CD4-positive, CD25-positive, alpha-beta regulatory T cell (primary cell): ENCODE measurements at regions not wholly inside any gene's neighbourhood (a gene's known extent, or its start where the extent isn't known, plus 50 kb on each side); places are given as distances from the start of the nearest gene placed in this dataset.

Experiments used
- ATAC-seq, 2 donors: fragments of 150-1000 bp; cut with Tn5 transposase; one replicate each; pipeline ENCODE4 v1.10.0; 2021; ENCODE audit warnings: low read depth in 2 of 2, moderate number of reproducible peaks in 2 of 2, moderate library complexity in 1 of 2
- DNase-seq, 3 donors: peaks; one replicate each; pipeline versions ENCODE4 v3.0.0 to v3.0.0-alpha.2; 2012 to 2022; ENCODE audit warnings: mixed read lengths in 1 of 3
- H3K27ac ChIP-seq: one replicate; pipeline ENCODE4 v1.7.0; 2013; ENCODE audit warnings: mild to moderate bottlenecking, low read length; ENCODE audit not compliant: insufficient read depth, poor library complexity, severe bottlenecking
- H3K27me3 ChIP-seq: one replicate; pipeline ENCODE4 v1.7.0; 2013; ENCODE audit warnings: low read length; ENCODE audit not compliant: control insufficient read depth, insufficient read depth
- H3K36me3 ChIP-seq: one replicate; pipeline ENCODE4 v1.7.0; 2013; ENCODE audit warnings: mild to moderate bottlenecking, low read length, moderate library complexity; ENCODE audit not compliant: control insufficient read depth, insufficient read depth
- H3K4me1 ChIP-seq: 2 replicates; pipeline ENCODE4 v1.7.0; 2013; ENCODE audit warnings: mild to moderate bottlenecking, low read length; ENCODE audit not compliant: insufficient read depth, control insufficient read depth, poor library complexity, severe bottlenecking
- H3K4me3 ChIP-seq: one replicate; pipeline ENCODE4 v1.7.0; 2013; ENCODE audit warnings: low read depth, mild to moderate bottlenecking, low read length, moderate library complexity
- H3K9me3 ChIP-seq, 2 experiments: 1 replicate in 1 of 2; 2 replicates in 1 of 2; pipeline ENCODE4 v1.7.0; 2013; ENCODE audit warnings: low read length in 2 of 2, mild to moderate bottlenecking in 1 of 2, moderate library complexity in 1 of 2; ENCODE audit not compliant: control insufficient read depth in 2 of 2
- H3K27ac Mint-ChIP-seq, 3 donors: one replicate each; pipeline ENCODE4 v1.8.0; 2020 to 2022; ENCODE audit warnings: mild to moderate bottlenecking in 3 of 3, mixed read lengths in 3 of 3, moderate library complexity in 2 of 3
- H3K27me3 Mint-ChIP-seq: one replicate; pipeline ENCODE4 v1.8.0; 2022; ENCODE audit warnings: mild to moderate bottlenecking, mixed read lengths
- H3K36me3 Mint-ChIP-seq: one replicate; pipeline ENCODE4 v1.8.0; 2020; ENCODE audit warnings: mixed read lengths
- H3K4me1 Mint-ChIP-seq, 4 donors: one replicate each; pipeline ENCODE4 v1.8.0; 2020 to 2022; ENCODE audit warnings: mixed read lengths in 4 of 4, mild to moderate bottlenecking in 1 of 4
- H3K4me3 Mint-ChIP-seq, 4 donors: one replicate each; pipeline ENCODE4 v1.8.0; 2020 to 2022; ENCODE audit warnings: mild to moderate bottlenecking in 4 of 4, mixed read lengths in 4 of 4, moderate library complexity in 3 of 4
- H3K9me3 Mint-ChIP-seq, 7 donors: one replicate each; pipeline ENCODE4 v1.8.0; 2020 to 2022; ENCODE audit warnings: mixed read lengths in 7 of 7, mild to moderate bottlenecking in 3 of 7, moderate library complexity in 2 of 7

DNA sequence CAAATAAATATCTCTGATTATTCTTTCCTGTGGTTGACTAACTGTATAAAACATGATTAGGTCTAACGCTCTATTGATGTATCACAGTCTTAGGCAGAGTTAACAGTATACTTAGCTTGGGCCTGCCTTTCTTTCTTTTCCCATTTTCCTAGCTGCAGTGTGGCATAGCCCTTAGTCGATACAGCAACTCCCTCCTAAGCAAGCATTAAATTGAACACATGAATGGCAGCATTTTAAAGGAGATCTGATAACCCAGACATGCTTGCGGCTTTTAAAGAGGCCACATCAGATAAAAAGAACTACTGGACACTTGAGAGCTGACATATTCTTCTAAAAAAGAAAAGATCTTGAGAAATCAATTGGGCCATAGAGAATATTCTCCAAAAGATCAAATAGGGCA, 312.0 kb upstream of the TMPRSS15 start:
- Mint-ChIP-seq H3K4me1 (no peaks in the 10 kb centered on the region), H3K27me3 (no peaks in the 10 kb centered on the region), H3K27ac (no peak overlapping the region), H3K4me3 (no peak overlapping the region), H3K36me3 (no peaks in the 10 kb centered on the region), H3K9me3 (peaks cover 0 to 29% (median 6%) of the 10 kb centered on the region in 7 donors)
- Histone ChIP-seq H3K27ac (no peak overlapping the region), H3K27me3 (no peaks in the 10 kb centered on the region), H3K36me3 (no peaks in the 10 kb centered on the region), H3K4me1 (no peaks in the 10 kb centered on the region), H3K9me3 (peaks cover 0 to 12% of the 10 kb centered on the region in 2 experiments), H3K4me3 (no peak overlapping the region)
- ATAC-seq (no peak), DNase-seq (no peak)

GRCh38 chr21:18716578-18717138, 313.1 kb upstream of the TMPRSS15 start:
- ATAC-seq (no peak), DNase-seq (no peak)
- no peaks in the 10 kb centered on the region for H3K4me1 ChIP-seq
- peaks cover 0 to 9% of the 10 kb centered on the region in 2 experiments for H3K9me3 ChIP-seq
- Mint-ChIP-seq H3K36me3 (no peaks in the 10 kb centered on the region), H3K9me3 (peaks cover 0 to 23% (median 6%) of the 10 kb centered on the region in 7 donors), H3K27me3 (no peaks in the 10 kb centered on the region), H3K4me1 (no peaks in the 10 kb centered on the region), H3K27ac (no peak overlapping the region), H3K4me3 (no peak overlapping the region)
- no peak overlapping the region for H3K27ac ChIP-seq
- no peaks in the 10 kb centered on the region for H3K27me3 ChIP-seq
- H3K4me3 ChIP-seq, result no peak overlapping the region
- H3K36me3 ChIP-seq, result no peaks in the 10 kb centered on the region

DNA sequence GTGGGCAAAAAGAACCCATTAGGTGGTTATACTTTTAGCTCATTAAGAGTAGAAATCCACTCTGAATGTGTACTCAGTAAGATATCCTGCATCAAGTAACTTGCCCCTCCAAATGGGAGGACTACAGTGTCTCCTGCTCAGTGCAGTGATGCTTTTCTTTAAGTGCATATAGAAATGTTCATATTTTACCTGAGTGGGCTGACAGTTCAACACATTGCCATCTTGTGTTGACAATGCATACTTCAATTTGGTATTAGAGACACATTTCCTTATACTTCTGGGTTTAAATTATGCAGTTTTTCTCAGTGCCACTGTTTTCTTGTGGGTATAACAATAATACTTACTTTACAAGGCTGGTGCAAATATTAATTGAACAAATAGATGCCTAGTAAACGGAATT, 318.6 kb upstream of the TMPRSS15 start:
- Histone ChIP-seq H3K27me3 (no peaks in the 10 kb centered on the region), H3K9me3 (peaks cover 0 to 3% of the 10 kb centered on the region in 2 experiments), H3K4me3 (no peak overlapping the region), H3K27ac (no peak overlapping the region), H3K4me1 (no peaks in the 10 kb centered on the region), H3K36me3 (no peaks in the 10 kb centered on the region)
- ATAC-seq (no peak), DNase-seq (no peak)
- Mint-ChIP-seq H3K27me3 (no peaks in the 10 kb centered on the region), H3K9me3 (peaks cover 0 to 18% (median 6%) of the 10 kb centered on the region in 7 donors), H3K27ac (no peak overlapping the region), H3K4me1 (no peaks in the 10 kb centered on the region), H3K4me3 (no peak overlapping the region), H3K36me3 (no peaks in the 10 kb centered on the region)

- no peaks in the 10 kb centered on the region for H3K4me1 Mint-ChIP-seq
- Histone ChIP-seq H3K9me3 (peaks cover 0 to 3% of the 10 kb centered on the region in 2 experiments), H3K4me3 (no peak overlapping the region), H3K36me3 (no peaks in the 10 kb centered on the region), H3K27me3 (no peaks in the 10 kb centered on the region), H3K4me1 (no peaks in the 10 kb centered on the region), H3K27ac (no peak overlapping the region)
- ATAC-seq, result no peak
- H3K27ac Mint-ChIP-seq, result no peak overlapping the region
- peaks cover 0 to 15% (median 7%) of the 10 kb centered on the region in 7 donors for H3K9me3 Mint-ChIP-seq
- H3K27me3 Mint-ChIP-seq, result no peaks in the 10 kb centered on the region
- no peaks in the 10 kb centered on the region for H3K36me3 Mint-ChIP-seq
- H3K4me3 Mint-ChIP-seq, result no peak overlapping the region
- no peak for DNase-seq
Observed at GRCh38 chr21:18723171-18723570, 319.6 kb upstream of the TMPRSS15 start.

DNA sequence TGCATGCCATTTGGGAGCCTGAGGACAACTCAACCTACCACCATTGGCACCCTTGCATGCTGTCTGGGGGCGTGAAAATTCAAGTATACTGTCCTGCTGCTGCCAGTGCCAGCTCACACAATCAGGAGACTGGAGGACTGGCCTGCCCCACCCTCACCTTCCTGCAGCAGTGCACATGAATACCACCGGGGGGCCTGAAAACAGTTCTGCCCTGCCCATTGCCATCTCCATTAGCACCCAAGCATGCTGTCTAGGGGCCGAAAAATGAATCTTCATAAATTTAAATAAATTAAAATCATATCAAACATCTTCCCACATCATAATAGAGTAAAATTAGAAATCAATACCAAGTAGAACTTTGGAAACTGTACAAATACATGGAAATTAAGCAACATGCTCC, 322.1 kb upstream of the TMPRSS15 start:
- Histone ChIP-seq H3K36me3 (no peaks in the 10 kb centered on the region), H3K27ac (no peak overlapping the region), H3K27me3 (no peaks in the 10 kb centered on the region), H3K4me1 (no peaks in the 10 kb centered on the region), H3K9me3 (peaks cover 0 to 3% of the 10 kb centered on the region in 2 experiments), H3K4me3 (no peak overlapping the region)
- Mint-ChIP-seq H3K36me3 (no peaks in the 10 kb centered on the region), H3K4me3 (no peak overlapping the region), H3K27me3 (no peaks in the 10 kb centered on the region), H3K9me3 (peaks cover 0 to 24% (median 10%) of the 10 kb centered on the region in 7 donors), H3K4me1 (no peaks in the 10 kb centered on the region), H3K27ac (no peak overlapping the region)
- ATAC-seq (no peak), DNase-seq (no peak)

GRCh38 chr21:18741954-18742353, 338.4 kb upstream of the TMPRSS15 start:
- ATAC-seq, result no peak
- H3K36me3 ChIP-seq, result no peaks in the 10 kb centered on the region
- no peaks in the 10 kb centered on the region for H3K27me3 ChIP-seq
- H3K9me3 ChIP-seq, result peaks cover 0 to 4% of the 10 kb centered on the region in 2 experiments
- H3K27ac Mint-ChIP-seq, result no peak overlapping the region
- H3K27me3 Mint-ChIP-seq, result no peaks in the 10 kb centered on the region
- H3K4me3 Mint-ChIP-seq, result no peak overlapping the region
- H3K4me1 Mint-ChIP-seq, result no peaks in the 10 kb centered on the region
- no peak for DNase-seq
- no peaks in the 10 kb centered on the region for H3K36me3 Mint-ChIP-seq
- peaks cover 0 to 24% (median 8%) of the 10 kb centered on the region in 7 donors for H3K9me3 Mint-ChIP-seq
- no peak overlapping the region for H3K4me3 ChIP-seq
- no peak overlapping the region for H3K27ac ChIP-seq
- H3K4me1 ChIP-seq, result no peaks in the 10 kb centered on the region

DNA sequence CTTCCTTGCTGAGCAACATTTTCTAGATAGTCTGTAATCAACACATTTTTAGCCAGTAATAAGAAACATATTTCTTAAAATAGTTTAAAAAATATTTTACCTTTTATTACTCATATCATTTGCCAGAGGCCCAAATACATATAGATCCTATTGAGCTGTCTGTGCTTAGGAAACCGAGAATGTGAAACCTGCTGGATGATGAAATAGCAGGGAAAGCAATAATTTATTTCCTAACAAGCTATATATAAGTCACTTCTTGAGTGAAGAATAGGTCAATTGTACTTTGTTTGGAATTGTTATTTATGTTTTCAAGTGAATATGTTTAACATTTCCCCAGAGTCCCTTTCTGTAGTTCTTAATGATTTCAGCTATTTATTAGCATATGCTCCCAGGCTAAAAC, 339.9 kb upstream of the TMPRSS15 start:
- Histone ChIP-seq H3K4me3 (no peak overlapping the region), H3K4me1 (no peaks in the 10 kb centered on the region), H3K27ac (no peak overlapping the region), H3K36me3 (no peaks in the 10 kb centered on the region), H3K9me3 (peaks cover 2 to 4% of the 10 kb centered on the region in 2 experiments), H3K27me3 (no peaks in the 10 kb centered on the region)
- Mint-ChIP-seq H3K36me3 (no peaks in the 10 kb centered on the region), H3K27me3 (no peaks in the 10 kb centered on the region), H3K4me1 (no peaks in the 10 kb centered on the region), H3K9me3 (peaks cover 0 to 22% (median 8%) of the 10 kb centered on the region in 7 donors), H3K27ac (no peak overlapping the region), H3K4me3 (no peak overlapping the region)
- DNase-seq (no peak), ATAC-seq (no peak)

DNA sequence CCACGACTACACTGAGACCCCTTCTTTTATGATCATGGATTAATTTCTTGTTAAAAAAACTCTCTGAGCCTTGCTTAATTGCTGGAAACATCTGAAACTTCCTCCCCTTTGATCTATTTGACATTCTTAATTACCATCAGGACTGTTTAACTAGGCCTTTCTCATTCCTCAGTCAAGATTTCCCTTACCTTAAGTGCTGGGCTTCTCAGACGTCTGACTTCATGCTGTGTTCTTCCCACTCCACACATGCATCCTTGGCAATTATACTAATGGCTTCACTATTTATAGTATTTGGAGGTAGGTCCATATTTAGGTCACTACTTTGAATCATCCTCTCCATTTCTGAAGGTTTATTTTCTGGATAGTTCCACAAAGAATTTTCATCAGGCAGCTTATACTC, 341.3 kb upstream of the TMPRSS15 start:
- DNase-seq, result no peak
- no peak overlapping the region for H3K27ac Mint-ChIP-seq
- H3K9me3 ChIP-seq, result peaks cover 4 to 8% of the 10 kb centered on the region in 2 experiments
- no peak overlapping the region for H3K4me3 ChIP-seq
- H3K4me1 Mint-ChIP-seq, result no peaks in the 10 kb centered on the region
- no peak overlapping the region for H3K27ac ChIP-seq
- H3K36me3 Mint-ChIP-seq, result no peaks in the 10 kb centered on the region
- H3K4me3 Mint-ChIP-seq, result no peak overlapping the region
- no peak for ATAC-seq
- no peaks in the 10 kb centered on the region for H3K4me1 ChIP-seq
- H3K27me3 Mint-ChIP-seq, result no peaks in the 10 kb centered on the region
- H3K36me3 ChIP-seq, result no peaks in the 10 kb centered on the region
- H3K9me3 Mint-ChIP-seq, result peaks cover 0 to 25% (median 10%) of the 10 kb centered on the region in 7 donors
- H3K27me3 ChIP-seq, result no peaks in the 10 kb centered on the region
